GM21737 (cell line): ENCODE measurements at regions not wholly inside any gene's neighbourhood (a gene's known extent, or its start where the extent isn't known, plus 50 kb on each side); places are given as distances from the start of the nearest gene placed in this dataset.
"Not testable (repeated sequence)": the region's sequence is repeated elsewhere in the genome, so short reads cannot be mapped to it uniquely, and the experiment has no call there.

Experiments used
- ATAC-seq: cut with Tn5 transposase; IDR thresholded peaks from one replicate; pipeline ENCODE4 v1.9.1; 2021; ENCODE audit warnings: mild to moderate bottlenecking, moderate library complexity; ENCODE audit not compliant: unreplicated experiment

DNA sequence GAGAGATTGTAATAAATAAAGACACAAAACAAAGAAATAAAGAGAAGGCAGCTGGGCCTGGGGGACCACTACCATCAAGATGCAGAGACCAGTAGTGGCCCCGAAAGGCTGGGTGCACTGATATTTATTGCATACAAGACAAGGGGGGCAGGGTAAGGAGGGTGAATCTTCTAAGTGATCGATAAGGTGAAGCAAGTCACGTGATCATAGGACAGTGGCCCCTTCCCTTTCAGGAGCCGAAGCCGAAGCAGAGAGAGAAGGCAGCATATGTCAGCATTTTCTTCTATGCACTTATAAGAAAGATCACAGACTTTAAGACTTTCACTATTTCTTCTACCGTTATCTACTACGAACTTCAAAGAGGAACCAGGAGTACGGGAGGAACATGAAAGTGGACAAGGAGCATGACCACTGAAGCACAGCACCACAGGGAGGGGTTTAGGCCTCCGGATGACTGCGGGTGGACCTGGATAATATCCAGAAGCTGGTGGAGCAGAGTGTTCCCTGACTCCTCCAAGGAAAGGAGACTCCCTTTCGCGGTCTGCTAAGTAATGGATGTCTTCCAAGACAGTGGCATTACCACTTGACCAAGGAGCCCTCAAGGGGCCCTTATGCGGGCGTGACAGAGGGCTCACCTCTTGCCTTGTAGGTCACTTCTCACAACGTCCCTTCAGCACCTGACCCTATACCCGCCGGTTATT, 126.4 kb downstream of the RBM46 start:
- not testable (repeated sequence) for ATAC-seq

DNA sequence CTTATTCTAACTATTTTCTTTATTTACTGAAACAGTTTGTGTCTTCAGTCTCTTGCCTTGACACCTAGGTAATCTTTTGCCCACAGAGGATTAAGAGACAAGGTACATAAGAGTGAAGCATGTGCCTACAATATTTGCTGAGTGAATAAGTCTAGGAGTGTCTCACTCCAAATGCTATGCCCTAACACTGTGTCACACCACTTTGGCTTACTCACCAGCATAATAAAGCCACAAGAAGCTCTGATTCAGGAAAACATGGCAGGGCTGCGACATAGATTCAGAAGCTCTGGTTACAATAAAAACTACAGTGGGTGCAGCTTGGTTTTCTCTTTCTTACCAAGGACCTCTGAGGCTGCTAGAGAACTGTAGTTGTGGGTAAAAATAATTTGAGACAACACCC, 127.1 kb downstream of the RBM46 start:
- ATAC-seq, result no peak

DNA sequence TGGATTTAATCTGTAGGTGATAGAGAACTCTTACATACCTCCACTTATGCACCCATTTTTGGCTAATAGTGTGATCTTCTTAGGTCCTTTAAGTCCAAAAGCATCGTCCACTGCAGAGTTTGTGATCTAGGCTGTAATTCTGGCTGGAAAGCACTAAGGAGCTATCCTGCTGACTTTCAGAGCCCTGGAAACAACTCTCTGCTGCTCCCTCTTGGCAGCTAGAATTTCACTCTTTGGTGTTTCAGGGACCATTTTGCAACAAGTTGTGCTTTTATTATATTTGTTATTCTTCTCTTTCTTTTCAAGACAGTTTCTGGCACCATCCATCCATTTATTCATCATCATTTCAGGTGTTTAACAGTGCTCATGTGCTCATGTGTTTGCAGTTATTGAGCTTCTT, 130.0 kb downstream of the RBM46 start:
- no peak for ATAC-seq

DNA sequence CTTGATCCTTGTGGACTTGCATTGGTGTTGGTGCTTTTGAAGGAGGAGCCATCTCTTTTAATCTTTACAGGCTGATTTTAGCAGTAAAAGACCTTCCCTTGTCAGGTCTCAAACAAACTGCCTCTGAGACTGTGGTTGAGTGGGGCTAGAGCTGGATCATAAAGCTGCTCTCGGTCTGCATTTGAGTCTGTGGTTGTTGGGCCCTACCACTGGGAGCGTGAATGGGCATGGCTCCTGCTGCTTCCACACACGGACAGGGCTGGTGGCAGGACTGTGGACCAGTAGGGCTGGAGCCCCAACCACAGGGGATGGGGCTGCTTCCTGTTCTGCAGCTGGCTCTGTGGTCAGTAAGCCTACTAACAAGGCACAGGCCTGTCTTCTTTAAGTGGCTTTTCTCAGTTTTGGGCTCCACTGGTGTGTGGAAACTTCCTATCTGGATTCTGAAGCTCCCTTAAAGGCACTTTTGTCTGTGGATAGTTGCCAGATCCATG, 130.6 kb downstream of the RBM46 start:
- ATAC-seq, result no peak

DNA sequence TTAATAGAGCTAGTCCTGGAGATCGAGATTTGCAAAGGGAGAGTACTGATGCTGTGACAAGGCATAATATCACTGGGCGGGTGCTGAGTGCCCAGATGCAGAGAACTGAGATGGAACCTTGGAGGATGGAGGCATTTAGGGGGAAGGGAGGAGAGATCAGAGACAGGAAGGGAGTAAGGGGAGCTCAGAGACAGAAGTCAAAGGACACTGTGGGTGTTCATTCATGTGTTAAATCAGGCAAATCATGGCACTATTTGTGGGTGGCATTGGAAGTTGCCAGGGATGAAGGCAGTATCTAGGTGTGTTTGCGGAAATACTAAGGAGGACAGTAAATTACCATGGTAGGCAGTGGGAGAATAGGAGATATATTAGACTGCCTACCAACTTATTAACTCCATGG, 135.0 kb downstream of the RBM46 start:
- ATAC-seq, result no peak

DNA sequence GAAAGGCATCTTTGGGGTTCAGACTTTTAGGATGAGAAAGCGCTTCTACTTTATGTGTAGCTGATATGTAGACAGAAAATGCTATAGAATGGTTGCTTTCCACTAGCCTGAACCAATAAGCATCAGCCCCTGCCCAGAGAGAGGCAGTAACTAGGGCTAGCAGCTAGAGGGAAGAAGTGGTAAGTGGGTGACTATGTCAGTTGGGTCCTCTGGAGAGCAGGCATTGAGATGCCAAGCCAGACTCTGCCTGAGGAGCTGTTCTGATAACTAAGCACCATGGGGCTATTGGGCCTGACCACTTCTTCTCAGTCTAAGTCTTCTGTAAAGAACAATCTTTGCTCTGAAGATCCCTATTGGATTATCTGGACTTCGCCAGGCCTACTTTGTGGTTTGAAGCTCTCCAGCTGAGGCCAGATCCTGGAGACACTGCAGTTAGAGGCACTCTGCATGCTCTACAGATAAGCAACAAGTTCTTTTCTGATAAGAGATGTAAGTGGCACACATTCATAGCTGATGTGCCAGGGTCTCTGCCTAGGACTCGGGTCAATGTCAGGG, 146.1 kb downstream of the RBM46 start:
- no peak for ATAC-seq

DNA sequence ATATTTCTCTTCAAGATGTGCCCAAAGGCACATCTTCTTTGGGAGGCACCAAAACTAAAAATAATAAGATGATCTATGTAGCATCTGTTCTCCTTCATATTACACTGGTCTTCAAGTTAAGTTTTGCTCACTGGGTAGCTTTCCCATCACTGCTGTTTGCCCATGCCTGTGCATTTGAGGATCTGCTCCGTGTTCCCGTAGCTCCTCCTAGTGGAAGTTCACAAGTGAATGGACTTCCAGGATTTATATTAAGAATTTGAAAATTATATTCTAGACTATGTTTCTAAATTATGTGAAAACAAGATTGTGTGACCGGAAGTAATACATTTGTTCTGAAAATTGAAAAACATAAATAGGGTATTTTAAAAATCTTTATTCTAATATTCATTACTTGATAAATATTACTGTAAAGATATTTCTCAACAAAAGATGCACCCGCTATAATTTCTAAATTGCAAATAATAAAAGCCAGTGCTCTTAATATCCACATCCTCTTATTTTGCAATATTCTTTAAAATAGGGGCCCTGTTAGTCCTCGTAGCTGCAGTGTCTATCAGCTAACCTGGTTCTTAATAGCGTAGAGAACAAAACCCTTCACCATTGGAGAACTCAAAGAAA, 147.7 kb downstream of the RBM46 start:
- ATAC-seq, result no peak

DNA sequence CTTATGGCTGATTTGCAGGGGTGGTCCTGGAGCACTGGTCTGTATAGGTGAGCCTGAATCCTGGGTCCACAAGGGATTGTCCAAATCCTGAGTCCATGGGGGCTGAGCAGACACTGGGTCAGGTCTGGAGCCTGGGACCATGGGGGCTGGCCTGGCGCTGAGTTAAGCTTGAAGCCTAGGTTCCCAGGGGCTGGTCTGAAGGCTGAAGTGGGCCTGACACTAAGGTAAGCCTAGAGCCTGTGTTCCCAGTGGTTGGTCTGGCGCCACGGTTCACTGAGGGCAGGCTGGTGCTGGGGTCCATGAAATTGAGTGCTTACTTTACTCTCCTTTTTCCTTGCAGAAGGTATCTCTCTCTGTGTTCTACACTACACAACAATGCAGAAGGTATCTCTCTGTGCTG, 155.8 kb downstream of the RBM46 start:
- no peak for ATAC-seq

DNA sequence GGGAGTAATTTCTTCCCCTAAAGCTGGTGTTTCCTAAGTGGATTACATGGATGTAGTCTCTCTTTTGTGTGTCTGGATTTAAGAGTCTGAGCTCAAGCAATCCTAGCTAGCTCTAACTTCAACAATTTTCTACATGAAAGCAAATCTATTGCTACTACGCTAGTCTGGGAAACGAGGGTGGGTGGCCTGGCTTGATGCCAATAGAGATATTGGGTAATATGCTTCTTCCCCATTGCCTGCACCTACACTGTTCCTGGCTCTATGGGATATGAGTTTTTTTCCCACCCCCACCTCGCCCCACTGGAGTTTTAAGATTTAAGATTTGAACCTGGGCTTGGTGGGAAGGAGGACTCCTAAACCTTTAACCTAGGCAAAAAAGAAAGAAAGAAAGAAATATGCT, 158.8 kb downstream of the RBM46 start:
- ATAC-seq, result no peak

DNA sequence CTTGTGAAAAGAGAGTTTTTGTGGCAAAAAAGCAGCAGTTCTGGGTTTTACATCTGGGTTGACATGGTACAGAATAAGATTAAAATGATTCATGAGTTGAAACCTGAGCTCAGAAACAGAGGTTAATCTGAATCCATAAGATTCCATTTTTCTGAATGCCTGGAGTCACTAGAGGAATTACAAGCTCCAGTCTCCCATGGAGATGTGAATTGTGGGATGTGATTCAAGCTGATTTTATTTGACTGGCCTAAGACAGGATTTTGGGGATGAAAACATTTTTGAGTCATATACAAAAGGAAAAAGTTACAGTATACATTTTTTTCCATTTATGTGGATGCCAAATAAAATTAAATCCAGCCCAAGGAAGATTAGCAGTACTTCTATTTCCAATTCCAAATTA, 161.1 kb downstream of the RBM46 start:
- no peak for ATAC-seq

DNA sequence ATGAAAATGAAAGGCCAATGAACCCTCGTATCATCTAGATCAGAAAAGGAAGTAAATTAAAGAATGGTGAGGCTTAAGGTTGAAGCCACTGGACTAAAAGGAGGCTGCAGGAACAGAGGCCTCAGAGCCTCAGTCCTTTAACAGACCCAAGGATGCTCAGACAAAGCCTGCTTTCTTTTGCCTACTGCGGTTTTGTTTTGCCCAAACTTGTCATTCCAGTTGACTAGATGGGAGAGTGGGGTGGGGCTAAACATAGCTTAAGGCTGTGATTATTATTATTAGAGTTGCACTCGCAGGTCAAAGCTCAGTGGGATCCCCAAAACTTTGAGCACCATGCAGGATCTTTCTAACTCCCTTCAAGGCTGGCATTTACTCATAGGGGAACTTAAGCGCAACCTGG, 163.9 kb downstream of the RBM46 start:
- ATAC-seq, result no peak

DNA sequence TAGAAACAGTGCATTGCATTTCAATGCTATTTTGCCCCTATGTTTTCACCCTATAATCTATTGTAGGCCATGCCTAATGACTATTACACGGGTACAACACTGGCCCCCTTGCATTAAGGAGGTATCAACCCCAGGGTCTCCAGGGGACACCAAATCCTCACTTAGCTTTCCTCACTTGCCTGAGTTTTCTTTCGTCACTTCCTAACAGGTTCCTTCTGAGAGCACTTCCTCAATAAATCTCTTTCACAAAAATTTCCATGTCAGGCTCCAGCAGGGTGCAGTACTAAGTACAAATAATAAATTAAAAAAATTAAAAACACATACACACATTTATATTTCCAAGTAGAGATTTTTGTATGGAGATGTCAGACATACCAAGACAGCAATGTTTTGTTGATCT, 165.0 kb downstream of the RBM46 start:
- no peak for ATAC-seq

DNA sequence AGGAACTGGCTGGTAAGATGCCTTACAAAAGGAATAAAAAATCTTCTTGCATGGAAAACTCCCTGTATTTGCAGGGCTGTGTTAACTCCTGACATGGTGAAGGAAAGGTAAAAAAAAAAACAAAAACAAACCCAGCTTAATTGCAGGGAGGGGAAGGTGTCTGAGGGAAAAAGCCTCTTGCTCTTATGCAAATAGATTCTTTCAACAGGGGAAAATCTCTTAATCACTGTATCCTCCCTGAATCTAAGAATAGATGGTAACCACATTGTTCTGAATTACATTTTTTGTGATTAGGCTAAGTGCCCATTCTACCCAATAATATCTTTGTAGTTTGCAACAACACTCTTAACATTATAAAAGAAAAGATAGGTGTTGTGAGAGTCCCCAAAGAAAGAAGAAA, 172.6 kb downstream of the RBM46 start:
- no peak for ATAC-seq

DNA sequence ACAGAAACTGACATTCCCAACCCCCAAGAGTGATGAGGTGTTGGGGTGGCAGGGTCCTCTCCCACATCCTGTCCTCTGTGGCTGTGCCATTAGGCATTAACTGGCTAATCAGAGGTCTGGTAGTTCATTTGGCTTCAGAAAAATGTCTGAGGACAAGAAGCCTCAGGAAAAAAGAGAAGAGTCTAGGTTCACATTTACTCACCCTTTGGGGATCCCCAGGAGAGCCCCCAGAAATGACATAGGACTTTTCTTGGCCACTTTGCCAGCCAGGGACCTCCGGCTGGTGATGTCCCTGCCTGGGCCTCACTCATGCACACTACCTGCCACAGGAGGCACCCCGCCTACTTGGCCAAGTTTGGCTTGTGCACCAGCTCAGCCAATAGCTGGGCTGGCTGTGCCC, 173.0 kb downstream of the RBM46 start:
- ATAC-seq, result no peak

DNA sequence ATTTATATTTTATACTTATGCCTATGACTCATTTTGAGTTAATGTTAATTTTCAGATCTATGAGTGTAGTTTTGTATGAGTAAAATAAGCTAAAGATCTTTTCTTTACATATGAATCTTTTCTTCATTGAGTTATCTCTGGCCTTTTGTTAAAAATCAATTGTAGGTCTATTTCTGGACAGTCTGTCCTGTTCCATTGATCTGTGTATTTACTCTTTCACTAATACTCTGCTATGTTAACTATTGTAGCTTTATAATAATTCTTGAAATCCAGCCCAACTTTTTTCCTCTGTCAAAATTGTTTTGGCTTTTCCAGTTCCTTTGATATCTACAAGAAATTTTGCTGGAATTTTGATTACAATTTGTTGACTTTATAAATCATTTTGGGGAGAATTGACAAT, 177.0 kb downstream of the RBM46 start:
- ATAC-seq, result no peak

DNA sequence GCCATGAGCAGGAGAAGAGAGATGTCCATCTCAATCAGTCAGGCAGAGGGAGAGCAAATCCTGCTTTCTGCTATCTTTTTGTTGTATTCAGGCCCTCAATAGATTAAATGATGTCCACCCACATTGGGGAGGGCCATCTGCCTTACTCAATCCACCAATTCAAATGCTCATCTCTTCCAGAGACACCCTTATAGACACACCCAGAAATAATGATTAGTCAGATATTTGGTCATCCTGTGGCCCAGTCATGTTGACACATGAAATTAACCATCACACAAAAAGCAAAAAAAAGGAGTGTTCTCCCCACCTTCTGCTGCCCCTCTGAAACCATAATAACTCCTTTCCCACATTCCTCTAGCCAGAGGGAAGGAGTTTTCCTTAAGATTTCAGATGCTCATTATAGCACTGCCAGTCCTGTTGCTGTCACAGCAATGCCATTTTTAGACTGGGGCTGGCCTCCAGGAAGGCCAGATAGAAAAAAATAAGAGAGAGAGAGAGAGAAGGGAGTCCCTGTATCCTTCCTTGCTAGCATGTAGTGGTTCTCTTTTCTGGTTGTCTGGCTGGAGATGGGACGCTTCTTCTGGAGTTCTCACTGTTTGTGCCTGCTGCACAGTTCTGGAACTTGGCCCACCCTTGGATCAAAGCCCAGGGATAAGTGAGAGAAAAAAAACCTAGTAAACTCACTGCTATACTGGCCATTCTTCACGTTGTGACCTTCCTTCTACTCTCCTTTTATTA, 177.7 kb downstream of the RBM46 start:
- ATAC-seq, result no peak

DNA sequence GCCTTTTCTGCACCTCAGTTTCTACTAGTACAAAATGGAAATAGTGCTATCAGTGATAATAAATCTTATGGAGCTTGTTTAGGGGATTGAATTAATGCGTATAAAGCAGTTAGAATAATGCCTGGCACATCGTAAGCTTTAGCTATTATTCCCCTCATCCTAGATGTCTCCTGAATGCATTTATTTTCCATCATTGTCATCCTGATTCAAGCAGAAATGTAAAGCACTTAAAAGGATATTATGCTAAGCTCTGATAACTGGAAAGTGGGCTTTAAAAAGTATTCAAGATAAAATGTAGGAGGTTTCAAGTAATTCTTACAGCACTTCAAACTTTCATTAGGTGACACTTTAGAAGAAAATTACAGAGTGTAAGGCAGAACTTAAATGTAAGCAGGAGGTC, 178.7 kb downstream of the RBM46 start:
- ATAC-seq, result no peak

DNA sequence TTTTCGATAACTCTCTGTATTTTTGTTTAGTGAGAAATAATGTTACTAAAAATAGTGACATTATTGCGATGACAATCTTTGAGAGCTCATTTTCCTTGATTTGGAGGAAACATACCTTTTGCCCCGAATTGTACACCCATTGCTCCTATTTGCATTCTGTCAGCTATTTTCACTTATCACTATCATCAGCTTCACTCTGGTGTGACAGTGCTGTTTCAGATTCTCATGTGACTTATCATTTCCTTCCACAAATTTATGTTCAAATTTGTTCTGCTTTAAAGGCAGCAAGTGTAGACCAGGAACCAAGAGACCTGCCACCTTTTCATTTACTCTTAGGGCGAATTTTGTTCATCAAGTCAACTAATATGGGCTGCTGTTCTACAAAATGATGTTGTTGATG, 179.4 kb downstream of the RBM46 start:
- no peak for ATAC-seq

DNA sequence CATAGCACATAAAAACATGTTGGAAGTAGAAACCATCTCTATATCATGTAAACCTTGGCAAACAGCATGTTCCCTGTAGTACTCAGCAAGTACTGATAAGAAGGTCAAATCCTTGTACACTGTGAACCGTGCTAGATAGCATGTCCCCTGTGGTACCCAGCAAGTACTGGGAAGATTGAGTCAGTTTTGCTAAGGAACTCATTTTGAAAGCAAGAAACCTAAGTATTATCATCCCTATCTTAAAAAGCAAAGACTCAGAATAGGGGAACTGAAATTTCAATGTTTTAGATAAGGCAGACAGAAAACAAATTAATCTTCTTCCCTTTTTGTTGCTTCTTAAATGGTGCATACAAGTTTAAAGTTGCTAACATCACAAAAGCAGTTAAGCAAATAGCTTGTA, 180.2 kb downstream of the RBM46 start:
- ATAC-seq, result peak; percentile 90

DNA sequence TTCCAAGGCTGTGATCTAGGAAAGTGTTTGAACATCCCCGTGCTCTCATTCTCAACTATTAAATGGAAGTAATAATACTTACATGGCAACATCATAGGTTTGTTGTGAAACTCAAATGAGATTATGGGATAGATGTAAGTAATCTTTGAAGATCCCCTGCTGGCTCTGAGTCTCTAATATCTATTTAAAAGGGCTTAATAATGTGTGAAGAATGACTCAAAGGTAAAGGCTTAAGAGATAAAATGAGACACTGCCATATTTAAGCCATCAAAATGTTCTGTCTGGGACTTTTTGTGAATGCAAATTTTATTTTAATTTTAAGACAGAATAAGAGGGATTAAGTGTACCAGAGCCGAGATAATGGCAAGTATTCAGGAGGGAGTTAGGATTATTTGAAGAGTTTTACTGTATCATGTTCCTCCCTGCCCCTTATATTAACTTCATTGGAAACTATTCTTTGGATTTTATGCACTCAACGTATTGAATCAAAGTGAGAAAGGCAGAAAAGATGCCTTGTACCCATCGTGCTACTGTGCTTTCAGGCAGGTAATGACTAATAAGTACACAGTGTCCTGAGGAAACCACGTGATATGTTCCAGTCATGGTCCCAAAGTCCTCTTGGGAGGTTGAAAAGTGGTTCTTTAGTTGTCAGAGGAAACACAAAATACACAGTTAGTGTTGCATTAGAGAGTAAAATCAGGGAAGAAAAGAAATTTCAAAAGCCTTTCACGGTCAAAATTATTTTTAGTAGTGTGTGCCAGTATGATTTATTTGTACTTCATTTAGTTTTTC, 192.4 kb downstream of the RBM46 start:
- ATAC-seq, result no peak

DNA sequence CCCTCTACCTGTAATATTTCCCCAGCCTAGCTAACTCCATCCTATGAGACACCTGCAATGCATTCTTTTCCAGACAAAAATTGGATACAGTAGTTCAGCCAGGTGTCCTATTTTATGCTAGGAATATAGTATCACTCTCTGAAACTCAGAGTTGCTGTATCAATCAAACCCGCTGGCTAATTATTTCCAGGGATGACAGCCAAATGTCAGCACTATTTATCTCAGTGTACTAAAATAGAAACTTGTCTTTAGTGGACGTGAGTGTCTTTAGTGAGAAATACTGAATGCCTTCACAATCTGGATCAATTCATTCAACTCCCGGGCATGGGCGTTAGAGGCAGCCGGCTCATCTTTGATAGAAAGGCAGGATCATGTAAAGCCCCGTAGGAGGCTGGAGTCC, 196.2 kb downstream of the RBM46 start:
- ATAC-seq, result no peak
